NB4 (cell line): ENCODE measurements at regions not wholly inside any gene's neighbourhood (a gene's known extent, or its start where the extent isn't known, plus 50 kb on each side); places are given as distances from the start of the nearest gene placed in this dataset.

Experiments used
- CTCF ChIP-seq: IDR thresholded peaks from one replicate; pipeline ENCODE4 v1.5.1; 2012; ENCODE audit warnings: low read depth, low read length
- POLR2A ChIP-seq: IDR thresholded peaks from 2 replicates; pipeline ENCODE4 v1.6.1; 2011; ENCODE audit warnings: mild to moderate bottlenecking; ENCODE audit not compliant: insufficient read length; ENCODE audit errors: extremely low read depth

GRCh38 chr3:5271372-5271683 lies 83.8 kb downstream of the EDEM1 start:
- TF ChIP-seq CTCF: no peak
- TF ChIP-seq POLR2A: no peak
